Esophagus squamous epithelium (tissue), 5 donors: ENCODE measurements at regions not wholly inside any gene's neighbourhood (a gene's known extent, or its start where the extent isn't known, plus 50 kb on each side); places are given as distances from the start of the nearest gene placed in this dataset.

Source experiments
- DNase-seq: peaks from one replicate; lab custom pipeline; 2025; lab: John Stamatoyannopoulos, UW
- H3K27ac ChIP-seq, 4 donors: fragments of 200-600 bp; sonication (generic); one replicate each; pipeline ENCODE4 v1.5.1; 2016 to 2019; ENCODE audit warnings: mild to moderate bottlenecking in 1 of 4
- H3K27me3 ChIP-seq, 4 donors: fragments of 200-600 bp; sonication (generic); 1 replicate in 3 of 4; 2 replicates in 1 of 4; pipeline versions ENCODE4 v1.5.1 to v1.6.0; 2017 to 2021; ENCODE audit warnings: antibody characterized with exemption in 1 of 4
- H3K36me3 ChIP-seq, 3 donors: fragments of 200-600 bp; sonication (generic); one replicate each; pipeline ENCODE4 v1.5.1; 2016 to 2019
- H3K4me1 ChIP-seq, 3 donors: fragments of 200-600 bp; sonication (generic); one replicate each; pipeline ENCODE4 v1.5.1; 2017 to 2019
- H3K4me3 ChIP-seq, 4 donors: fragments of 200-600 bp; sonication (generic); 1 replicate in 3 of 4; 2 replicates in 1 of 4; pipeline ENCODE4 v1.5.1; 2016 to 2019; ENCODE audit warnings: mild to moderate bottlenecking in 2 of 4, moderate library complexity in 1 of 4
- H3K9me3 ChIP-seq, 3 donors: fragments of 200-600 bp; sonication (generic); one replicate each; pipeline ENCODE4 v1.5.1; 2016 to 2019
- POLR2A ChIP-seq, 4 donors: fragments of 450-650 bp; IDR thresholded peaks; one replicate each; pipeline ENCODE4 v1.6.1; 2017; ENCODE audit warnings: antibody characterized with exemption in 4 of 4, mild to moderate bottlenecking in 4 of 4, moderate library complexity in 3 of 4
- WGBS, 2 donors: methylation state at CpG; one replicate each; pipeline ENCODE4 v1.1.5; 2018; 5-methylcytosine and 5-hydroxymethylcytosine counted together
- intact Hi-C: fragments of 100-400 bp; cut with DNase I; formaldehyde crosslinking; loops from one replicate; pipeline ENCODE4 v1.15.0; 2022
- TF ChIP-seq, protein P1 (sequence below), 6 experiments: fragments of 450-650 bp in 4 of 6; fragments of 200-600 bp in 2 of 6; sonication (generic) in 2 of 6; IDR thresholded peaks; one replicate each; pipeline ENCODE4 v1.5.1; 2016 to 2019; ENCODE audit warnings: antibody characterized with exemption in 6 of 6, mild to moderate bottlenecking in 4 of 6, moderate library complexity in 4 of 6
- donor health status: DM: yes; HTN: yes; CAD: no.

DNA sequence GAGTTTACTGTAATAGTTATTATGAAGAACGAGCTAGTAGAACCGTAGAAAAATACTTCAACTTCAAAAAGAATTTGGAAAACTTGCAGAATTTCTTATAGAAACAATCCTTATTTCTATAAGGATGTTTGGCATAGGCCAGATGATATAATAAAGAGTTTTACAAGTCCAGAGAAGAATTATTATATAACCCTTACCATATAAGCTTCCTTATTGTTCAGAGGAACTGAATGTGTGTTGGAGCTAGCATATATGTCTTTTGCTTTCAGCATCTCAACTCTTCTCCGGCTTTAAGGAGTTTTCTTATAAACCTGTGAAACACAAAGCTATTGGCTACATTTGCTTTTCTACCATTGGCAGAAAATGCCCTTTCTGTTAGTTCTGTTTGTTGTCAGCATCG, 178.0 kb upstream of the E2F7 start:
- Histone ChIP-seq H3K4me1 (no peaks in the 10 kb centered on the region), H3K27ac (no peak overlapping the region)
- TF ChIP-seq, protein P1, sequence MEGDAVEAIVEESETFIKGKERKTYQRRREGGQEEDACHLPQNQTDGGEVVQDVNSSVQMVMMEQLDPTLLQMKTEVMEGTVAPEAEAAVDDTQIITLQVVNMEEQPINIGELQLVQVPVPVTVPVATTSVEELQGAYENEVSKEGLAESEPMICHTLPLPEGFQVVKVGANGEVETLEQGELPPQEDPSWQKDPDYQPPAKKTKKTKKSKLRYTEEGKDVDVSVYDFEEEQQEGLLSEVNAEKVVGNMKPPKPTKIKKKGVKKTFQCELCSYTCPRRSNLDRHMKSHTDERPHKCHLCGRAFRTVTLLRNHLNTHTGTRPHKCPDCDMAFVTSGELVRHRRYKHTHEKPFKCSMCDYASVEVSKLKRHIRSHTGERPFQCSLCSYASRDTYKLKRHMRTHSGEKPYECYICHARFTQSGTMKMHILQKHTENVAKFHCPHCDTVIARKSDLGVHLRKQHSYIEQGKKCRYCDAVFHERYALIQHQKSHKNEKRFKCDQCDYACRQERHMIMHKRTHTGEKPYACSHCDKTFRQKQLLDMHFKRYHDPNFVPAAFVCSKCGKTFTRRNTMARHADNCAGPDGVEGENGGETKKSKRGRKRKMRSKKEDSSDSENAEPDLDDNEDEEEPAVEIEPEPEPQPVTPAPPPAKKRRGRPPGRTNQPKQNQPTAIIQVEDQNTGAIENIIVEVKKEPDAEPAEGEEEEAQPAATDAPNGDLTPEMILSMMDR (IDR thresholded peaks at IDR 0.05): no peak
- TF ChIP-seq POLR2A (IDR thresholded peaks at IDR 0.05): no peak

DNA sequence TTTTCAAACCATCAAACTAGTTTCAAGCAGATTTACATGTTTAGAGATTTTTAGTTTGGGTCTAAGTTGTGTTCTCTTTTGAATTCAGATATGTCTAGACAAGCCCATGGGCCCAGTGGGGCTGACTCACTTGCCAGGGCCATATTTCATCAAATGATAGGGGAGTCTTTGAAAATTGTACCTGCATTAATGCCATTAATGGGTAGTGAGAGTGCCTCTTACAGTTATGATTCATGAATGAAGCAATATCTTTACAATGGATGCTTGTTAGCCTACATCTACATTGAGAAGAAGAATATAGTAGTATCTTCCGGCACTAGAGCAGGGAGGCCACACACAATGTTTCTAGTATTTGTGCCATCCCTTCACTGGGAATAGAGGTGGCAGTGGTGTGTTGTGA, 174.2 kb upstream of the E2F7 start:
- Histone ChIP-seq H3K4me3 (no peak overlapping the region), H3K4me1 (no peaks in the 10 kb centered on the region), H3K27ac (no peak overlapping the region), H3K9me3 (no peaks in the 10 kb centered on the region), H3K27me3 (no peaks in the 10 kb centered on the region), H3K36me3 (no peaks in the 10 kb centered on the region)
- DNase-seq: no peak
- intact Hi-C loops: no loop called here
- 71 to 78% methylated on average over 1 of the region's 1 CpG for WGBS, 2 donors
- no peak for TF ChIP-seq POLR2A (IDR thresholded peaks at IDR 0.05)
- TF ChIP-seq, protein P1 (IDR thresholded peaks at IDR 0.05): no peak

More for the DNA sequence above, 178.0 kb upstream of the E2F7 start:
- Histone ChIP-seq H3K36me3 (no peaks in the 10 kb centered on the region), H3K9me3 (no peaks in the 10 kb centered on the region), H3K4me3 (no peak overlapping the region), H3K27me3 (no peaks in the 10 kb centered on the region)
- no peak for DNase-seq
- 67 to 80% methylated on average over 4 of the region's 4 CpGs for WGBS, 2 donors
- intact Hi-C loops: no loop called here

DNA sequence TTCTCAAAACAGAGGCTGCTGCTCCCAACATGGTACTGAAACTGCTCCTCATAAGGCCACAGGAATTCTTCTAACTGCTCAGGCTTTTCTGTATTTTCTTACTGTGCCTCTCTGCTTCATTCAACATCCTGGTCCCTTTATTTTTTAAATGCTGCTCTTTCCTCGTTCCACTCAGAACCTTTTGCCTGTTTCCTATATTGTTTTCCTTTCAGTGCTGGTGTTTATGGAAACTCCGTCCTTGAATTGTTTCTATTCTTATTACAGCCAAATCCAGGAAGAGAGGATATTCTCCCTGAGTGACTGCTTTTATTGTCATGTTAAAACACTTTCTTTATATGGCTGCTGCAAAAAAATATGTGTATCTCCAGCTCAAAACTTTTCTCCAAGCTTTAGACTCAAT, 173.0 kb upstream of the E2F7 start:
- intact Hi-C loops: no loop called here
- H3K27ac ChIP-seq: no peak overlapping the region
- TF ChIP-seq, protein P1 (IDR thresholded peaks at IDR 0.05): no peak
- TF ChIP-seq POLR2A (IDR thresholded peaks at IDR 0.05): no peak
- no peaks in the 10 kb centered on the region for H3K36me3 ChIP-seq
- H3K27me3 ChIP-seq: no peaks in the 10 kb centered on the region
- 40 to 41% methylated on average over 2 of the region's 2 CpGs for WGBS, 2 donors
- H3K4me1 ChIP-seq: no peaks in the 10 kb centered on the region
- DNase-seq: no peak
- no peak overlapping the region for H3K4me3 ChIP-seq
- no peaks in the 10 kb centered on the region for H3K9me3 ChIP-seq

DNA sequence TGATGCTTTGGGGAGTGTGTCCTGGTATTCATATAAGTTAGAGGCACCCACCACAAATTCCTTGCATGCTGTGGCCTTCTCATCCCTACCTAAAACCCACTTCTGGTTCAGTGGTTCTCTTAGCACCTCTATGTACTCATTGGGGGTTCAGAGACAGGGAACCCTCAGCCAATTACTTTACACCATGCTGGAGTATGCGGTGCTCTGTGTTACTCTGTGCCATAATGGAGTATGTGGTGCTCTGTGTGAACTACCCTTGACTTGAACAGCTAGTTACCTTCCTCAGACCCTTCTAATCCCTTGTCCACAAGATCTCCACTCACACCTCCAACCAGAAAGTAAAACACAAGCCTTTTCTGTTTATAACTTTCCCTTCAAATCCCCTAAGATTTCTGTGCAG, 172.5 kb upstream of the E2F7 start:
- 71 to 93% methylated on average over 1 of the region's 1 CpG for WGBS, 2 donors
- DNase-seq: no peak
- intact Hi-C loops: no loop called here
- H3K4me1 ChIP-seq: no peaks in the 10 kb centered on the region
- no peak for TF ChIP-seq POLR2A (IDR thresholded peaks at IDR 0.05)
- no peak overlapping the region for H3K27ac ChIP-seq
- H3K9me3 ChIP-seq: no peaks in the 10 kb centered on the region
- no peak overlapping the region for H3K4me3 ChIP-seq
- no peaks in the 10 kb centered on the region for H3K36me3 ChIP-seq
- H3K27me3 ChIP-seq: no peaks in the 10 kb centered on the region

DNA sequence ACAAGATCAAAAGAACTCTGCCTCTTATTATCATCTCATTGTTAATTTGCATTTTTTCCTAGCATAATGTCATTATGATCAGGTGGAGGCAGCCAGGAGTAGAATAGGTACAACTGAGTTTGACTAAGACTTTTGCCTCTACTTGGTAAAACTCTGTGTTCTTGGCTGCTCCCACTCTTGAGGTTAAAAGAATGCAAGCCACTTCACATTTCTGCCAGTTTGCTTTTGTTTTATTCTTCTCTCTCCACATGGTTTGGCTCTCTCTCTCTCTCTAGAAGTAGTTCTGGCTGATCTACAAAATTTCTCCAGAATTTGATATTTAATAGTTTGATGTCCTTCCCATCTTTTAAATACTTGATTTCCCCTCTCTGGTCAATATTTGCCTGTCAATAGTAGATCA, 170.7 kb upstream of the E2F7 start:
- Histone ChIP-seq H3K27me3 (no peaks in the 10 kb centered on the region), H3K4me3 (no peak overlapping the region), H3K4me1 (peaks cover 3 to 9% (median 4%) of the 10 kb centered on the region in 3 donors), H3K9me3 (no peaks in the 10 kb centered on the region), H3K27ac (no peak overlapping the region), H3K36me3 (no peaks in the 10 kb centered on the region)
- TF ChIP-seq, protein P1 (IDR thresholded peaks at IDR 0.05): no peak
- no peak for TF ChIP-seq POLR2A (IDR thresholded peaks at IDR 0.05)
- intact Hi-C loops: no loop called here
- DNase-seq: no peak

DNA sequence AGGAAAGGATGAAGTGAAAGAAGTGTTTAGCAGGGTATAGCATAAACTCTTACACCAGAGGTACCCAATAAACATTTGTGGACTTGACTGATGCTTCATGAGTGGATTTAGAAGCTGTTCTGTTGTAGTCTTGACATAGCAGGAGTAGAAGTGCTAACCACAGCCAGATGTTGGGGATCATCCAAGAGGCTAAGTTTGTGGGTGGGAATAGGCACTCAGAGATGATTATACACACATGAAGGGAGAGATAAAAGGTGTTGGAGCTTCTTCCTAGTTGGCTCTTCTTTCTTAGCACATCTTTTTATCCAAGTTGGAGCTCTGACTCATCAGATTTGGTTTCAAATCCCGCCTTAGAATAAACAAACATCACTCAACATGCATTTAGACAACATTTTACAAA, 166.7 kb upstream of the E2F7 start:
- Histone ChIP-seq H3K27me3 (no peaks in the 10 kb centered on the region), H3K4me1 (peaks cover 3 to 14% (median 11%) of the 10 kb centered on the region in 3 donors), H3K4me3 (peak overlapping the region in 1 of 4 donors; percentile 36), H3K27ac (peak overlapping the region; percentile 29 to 79 (median 50)), H3K9me3 (no peaks in the 10 kb centered on the region), H3K36me3 (no peaks in the 10 kb centered on the region)
- intact Hi-C loops: no loop called here
- DNase-seq: no peak
- 22 to 23% methylated on average over 1 of the region's 1 CpG for WGBS, 2 donors
- TF ChIP-seq, protein P1 (IDR thresholded peaks at IDR 0.05): no peak
- no peak for TF ChIP-seq POLR2A (IDR thresholded peaks at IDR 0.05)
